Pancreas (tissue), 10 donors: ENCODE measurements at regions not wholly inside any gene's neighbourhood (a gene's known extent, or its start where the extent isn't known, plus 50 kb on each side); places are given as distances from the start of the nearest gene placed in this dataset.

Experiments used
- ATAC-seq, 4 donors: fragments of 200-7000 bp; cut with Tn5 transposase; one replicate each; pipeline versions ENCODE4 v1.8.0 to v1.9.1; 2020; ENCODE audit warnings: mild to moderate bottlenecking in 4 of 4, moderate library complexity in 4 of 4
- DNase-seq, 6 donors: peaks; one replicate each; pipeline ENCODE4 v3.0.0-alpha.2; 2020
- FAIRE-seq: peaks from 2 replicates; lab custom pipeline; 2012; peaks lifted over from hg19 to GRCh38; lab: Jason Lieb, UNC
- H3K27ac ChIP-seq, 4 donors: fragments of 200-600 bp; sonication (generic); 1 replicate in 3 of 4; 2 replicates in 1 of 4; pipeline versions ENCODE4 v1.5.0 to v1.8.0; 2020
- H3K27me3 ChIP-seq, 4 donors: fragments of 200-600 bp; one replicate each; pipeline ENCODE4 v1.8.0; 2021
- H3K36me3 ChIP-seq, 3 donors: fragments of 200-600 bp; sonication (generic) in 1 of 3; one replicate each; pipeline versions ENCODE4 v1.5.0 to v1.8.0; 2020 to 2021
- H3K4me1 ChIP-seq, 3 donors: fragments of 200-600 bp; one replicate each; pipeline ENCODE4 v1.8.0; 2021
- H3K4me3 ChIP-seq, 4 donors: fragments of 200-600 bp; sonication (generic) in 2 of 4; one replicate each; pipeline versions ENCODE4 v1.5.0 to v1.8.0; 2020 to 2021
- H3K9me3 ChIP-seq, 4 donors: fragments of 200-600 bp; one replicate each; pipeline ENCODE4 v1.8.0; 2021
- CTCF ChIP-seq, 4 donors: fragments of 200-600 bp; sonication (generic) in 3 of 4; IDR thresholded peaks; one replicate each; pipeline versions ENCODE4 v1.5.0 to v1.8.0; 2021; ENCODE audit warnings: antibody characterized with exemption in 4 of 4
- WGBS, 2 donors: extraction: QIAGEN DNeasy Blood & Tissue Kit; methylation state at CpG; one replicate each; pipeline ENCODE4 v1.1.7; 2013; 5-methylcytosine and 5-hydroxymethylcytosine counted together
- intact Hi-C, 3 donors: fragments of 100-400 bp; cut with DNase I; formaldehyde crosslinking; loops; one replicate each; pipeline versions ENCODE4 v1.11.1 to v1.14.2; 2022
- donor health status: healthy with polysubstance abuse.
- donor health status: DM: no; HTN: no; CAD: no; lungs with moderate emphysema.
- donor health status: DM: no; HTN: no; CAD: no.
- donor health status: control.
- donor health status: control.
- donor health status: Bipolar disorder and iron deficiency.
- donor health status: DM: yes; HTN: yes; CAD: no.
- donor health status: DM: no; HTN: no; CAD: no.
- donor health status: DM: no; HTN: no; CAD: no.
- donor health status: DM: yes; HTN: yes; CAD: no.

GRCh38 chr2:217451666-217452065, 551.1 kb downstream of the TNS1 start:
- Histone ChIP-seq H3K4me1 (no peaks in the 10 kb centered on the region), H3K9me3 (no peaks in the 10 kb centered on the region), H3K27me3 (no peaks in the 10 kb centered on the region), H3K27ac (no peak overlapping the region), H3K36me3 (no peaks in the 10 kb centered on the region), H3K4me3 (no peak overlapping the region)
- WGBS, 2 donors: 62 to 64% methylated on average over 3 of the region's 3 CpGs
- FAIRE-seq (no peak), ATAC-seq (no peak), DNase-seq (no peak)
- no peak for TF ChIP-seq CTCF (IDR thresholded peaks at IDR 0.05)
- intact Hi-C loops: no loop called here

- no peak for FAIRE-seq
These were observed 553.4 kb downstream of the TNS1 start for GRCh38 chr2:217449444-217449843.

GRCh38 chr2:217448860-217449259, 553.9 kb downstream of the TNS1 start:
- TF ChIP-seq CTCF (IDR thresholded peaks at IDR 0.05): no peak
- H3K9me3 ChIP-seq: no peaks in the 10 kb centered on the region
- H3K36me3 ChIP-seq: no peaks in the 10 kb centered on the region
- 74 to 86% methylated on average over 5 of the region's 5 CpGs for WGBS, 2 donors
- intact Hi-C loops: no loop called here
- H3K27me3 ChIP-seq: no peaks in the 10 kb centered on the region
- H3K4me3 ChIP-seq: no peak overlapping the region
- H3K4me1 ChIP-seq: no peaks in the 10 kb centered on the region
- DNase-seq: no peak
- no peak for FAIRE-seq
- no peak for ATAC-seq
- H3K27ac ChIP-seq: no peak overlapping the region

More at GRCh38 chr2:217449444-217449843, 553.4 kb downstream of the TNS1 start:
- Histone ChIP-seq H3K36me3 (no peaks in the 10 kb centered on the region), H3K4me1 (no peaks in the 10 kb centered on the region), H3K4me3 (no peak overlapping the region), H3K9me3 (no peaks in the 10 kb centered on the region), H3K27me3 (no peaks in the 10 kb centered on the region), H3K27ac (no peak overlapping the region)
- WGBS, 2 donors: 83 to 85% methylated on average over 8 of the region's 8 CpGs
- no peak for TF ChIP-seq CTCF (IDR thresholded peaks at IDR 0.05)
- DNase-seq: no peak
- no peak for ATAC-seq
- intact Hi-C loops: no loop called here

GRCh38 chr2:217445723-217446122, 557.1 kb downstream of the TNS1 start:
- ATAC-seq (no peak), FAIRE-seq (no peak), DNase-seq (no peak)
- H3K36me3 ChIP-seq: no peaks in the 10 kb centered on the region
- intact Hi-C loops: no loop called here
- no peaks in the 10 kb centered on the region for H3K27me3 ChIP-seq
- no peak overlapping the region for H3K27ac ChIP-seq
- no peaks in the 10 kb centered on the region for H3K4me1 ChIP-seq
- H3K9me3 ChIP-seq: no peaks in the 10 kb centered on the region
- TF ChIP-seq CTCF (IDR thresholded peaks at IDR 0.05): no peak
- 80 to 81% methylated on average over 4 of the region's 4 CpGs for WGBS, 2 donors
- H3K4me3 ChIP-seq: no peak overlapping the region

GRCh38 chr2:217444932-217445331, 557.9 kb downstream of the TNS1 start:
- no peak overlapping the region for H3K4me3 ChIP-seq

More at GRCh38 chr2:217444932-217445331, 557.9 kb downstream of the TNS1 start:
- no peak for FAIRE-seq
- Histone ChIP-seq H3K27me3 (no peaks in the 10 kb centered on the region), H3K36me3 (no peaks in the 10 kb centered on the region), H3K4me1 (no peaks in the 10 kb centered on the region), H3K27ac (no peak overlapping the region), H3K9me3 (no peaks in the 10 kb centered on the region)
- no peak for DNase-seq
- no peak for ATAC-seq
- intact Hi-C loops: no loop called here
- TF ChIP-seq CTCF (IDR thresholded peaks at IDR 0.05): no peak
